Endodermal cell (in vitro differentiated cells): ENCODE measurements at regions not wholly inside any gene's neighbourhood (a gene's known extent, or its start where the extent isn't known, plus 50 kb on each side); places are given as distances from the start of the nearest gene placed in this dataset.

Source experiments
- DNase-seq: peaks from one replicate; pipeline ENCODE4 v3.0.0-alpha.2; 2017
- H3K27ac ChIP-seq: 2 replicates; pipeline ENCODE4 v1.5.1; 2013; ENCODE audit warnings: mild to moderate bottlenecking, low read depth, low read length, moderate library complexity
- H3K27me3 ChIP-seq: 2 replicates; pipeline ENCODE4 v1.6.1; 2013; ENCODE audit warnings: mild to moderate bottlenecking, low read length, moderate library complexity; ENCODE audit not compliant: insufficient read depth, control insufficient read depth, poor library complexity, severe bottlenecking
- H3K36me3 ChIP-seq: 2 replicates; pipeline ENCODE4 v1.7.0; 2013; ENCODE audit warnings: mild to moderate bottlenecking, low read length, moderate library complexity; ENCODE audit not compliant: control insufficient read depth, insufficient read depth
- H3K4me1 ChIP-seq: one replicate; pipeline ENCODE4 v1.7.0; 2013; ENCODE audit warnings: low read length; ENCODE audit not compliant: control insufficient read depth, insufficient read depth
- H3K4me3 ChIP-seq: 2 replicates; pipeline ENCODE4 v1.5.1; 2013; ENCODE audit warnings: mild to moderate bottlenecking, low read length, moderate library complexity
- H3K9ac ChIP-seq: 2 replicates; pipeline ENCODE4 v1.6.1; 2013; ENCODE audit warnings: mild to moderate bottlenecking, low read length, moderate library complexity; ENCODE audit not compliant: poor library complexity, severe bottlenecking; ENCODE audit errors: extremely low read depth
- H3K9me3 ChIP-seq: 2 replicates; pipeline ENCODE4 v1.6.1; 2013; ENCODE audit warnings: mild to moderate bottlenecking, low read length, moderate library complexity; ENCODE audit not compliant: control insufficient read depth
- H3K27ac Mint-ChIP-seq: 2 replicates; pipeline ENCODE4 v1.8.0; 2020; ENCODE audit warnings: mixed read lengths
- H3K27me3 Mint-ChIP-seq: 2 replicates; pipeline ENCODE4 v1.8.0; 2021; ENCODE audit warnings: mild to moderate bottlenecking, mixed read lengths; ENCODE audit not compliant: insufficient read depth
- H3K36me3 Mint-ChIP-seq: 2 replicates; pipeline ENCODE4 v1.8.0; 2020; ENCODE audit warnings: low read depth, mixed read lengths
- H3K4me1 Mint-ChIP-seq: 2 replicates; pipeline ENCODE4 v1.8.0; 2020; ENCODE audit warnings: mixed read lengths
- H3K4me3 Mint-ChIP-seq: 2 replicates; pipeline ENCODE4 v1.8.0; 2020; ENCODE audit warnings: mild to moderate bottlenecking, moderate library complexity, mixed read lengths
- H3K9me3 Mint-ChIP-seq: 2 replicates; pipeline ENCODE4 v1.8.0; 2020; ENCODE audit warnings: mild to moderate bottlenecking, mixed read lengths
- CTCF ChIP-seq: fragments of 200-600 bp; sonication (generic); conservative IDR thresholded peaks from 2 replicates; pipeline ENCODE4 v1.5.0; 2021; ENCODE audit warnings: antibody characterized with exemption, mild to moderate bottlenecking
- WGBS, 2 experiments: methylation state at CpG; one replicate each; pipeline versions ENCODE4 v1.1.5 to v1.1.7; 2013; ENCODE audit warnings: missing lambda C conversion rate in 2 of 2, mixed read lengths in 1 of 2; ENCODE audit not compliant: insufficient coverage in 1 of 2, insufficient read length in 1 of 2; 5-methylcytosine and 5-hydroxymethylcytosine counted together

- no peaks in the 10 kb centered on the region for H3K27me3 ChIP-seq
- H3K9me3 ChIP-seq, result no peaks in the 10 kb centered on the region
- Mint-ChIP-seq H3K36me3 (no peaks in the 10 kb centered on the region), H3K4me3 (no peak overlapping the region), H3K4me1 (peaks cover 6% of the 10 kb centered on the region), H3K9me3 (no peaks in the 10 kb centered on the region), H3K27ac (no peak overlapping the region), H3K27me3 (no peaks in the 10 kb centered on the region)
- no peak overlapping the region for H3K27ac ChIP-seq
- TF ChIP-seq CTCF, result no peak
- H3K9ac ChIP-seq, result no peak overlapping the region
- DNase-seq, result no peak
- 83 to 94% methylated on average over 2 to 3 of the region's 3 CpGs for WGBS, 2 experiments
- peaks cover 5% of the 10 kb centered on the region for H3K4me1 ChIP-seq
- no peaks in the 10 kb centered on the region for H3K36me3 ChIP-seq
- no peak overlapping the region for H3K4me3 ChIP-seq
Observed at GRCh38 chr7:136652635-136653370, 215.6 kb upstream of the CHRM2 start.

- Histone ChIP-seq H3K27me3 (no peaks in the 10 kb centered on the region), H3K4me3 (no peak overlapping the region), H3K9me3 (no peaks in the 10 kb centered on the region), H3K4me1 (no peaks in the 10 kb centered on the region), H3K27ac (no peak overlapping the region), H3K9ac (no peak overlapping the region), H3K36me3 (no peaks in the 10 kb centered on the region)
- no peak for TF ChIP-seq CTCF
- no peaks in the 10 kb centered on the region for H3K9me3 Mint-ChIP-seq
- H3K36me3 Mint-ChIP-seq, result no peaks in the 10 kb centered on the region
- no peaks in the 10 kb centered on the region for H3K27me3 Mint-ChIP-seq
- no peak overlapping the region for H3K27ac Mint-ChIP-seq
- WGBS, 2 experiments, result 94% methylated on average over 1 of the region's 1 CpG; no CpG with 5 or more reads in 1 of the 2 experiments
- no peak overlapping the region for H3K4me3 Mint-ChIP-seq
- peak; percentile 41 for DNase-seq
- H3K4me1 Mint-ChIP-seq, result no peaks in the 10 kb centered on the region
Observed at GRCh38 chr7:136640977-136641376, 227.5 kb upstream of the CHRM2 start.

GRCh38 chr7:136637813-136638212 lies 230.6 kb upstream of the CHRM2 start:
- WGBS, 2 experiments, result 94% methylated on average over 2 of the region's 2 CpGs; no CpG with 5 or more reads in 1 of the 2 experiments
- Histone ChIP-seq H3K27me3 (no peaks in the 10 kb centered on the region), H3K4me3 (no peak overlapping the region), H3K9me3 (no peaks in the 10 kb centered on the region), H3K27ac (no peak overlapping the region), H3K36me3 (no peaks in the 10 kb centered on the region), H3K4me1 (no peaks in the 10 kb centered on the region), H3K9ac (no peak overlapping the region)
- Mint-ChIP-seq H3K36me3 (no peaks in the 10 kb centered on the region), H3K27ac (no peak overlapping the region), H3K9me3 (no peaks in the 10 kb centered on the region), H3K4me1 (no peaks in the 10 kb centered on the region), H3K4me3 (no peak overlapping the region), H3K27me3 (no peaks in the 10 kb centered on the region)
- no peak for TF ChIP-seq CTCF
- no peak for DNase-seq
